Right lobe of liver (tissue), 4 donors: ENCODE measurements at regions not wholly inside any gene's neighbourhood (a gene's known extent, or its start where the extent isn't known, plus 50 kb on each side); places are given as distances from the start of the nearest gene placed in this dataset.

Source experiments
- POLR2A ChIP-seq: fragments of 450-650 bp; IDR thresholded peaks from one replicate; pipeline ENCODE4 v1.6.1; 2017; ENCODE audit warnings: antibody characterized with exemption, mild to moderate bottlenecking
- TF ChIP-seq, protein P1 (sequence below), 4 donors: fragments of 200-600 bp in 3 of 4; fragments of 450-650 bp in 1 of 4; IDR thresholded peaks; one replicate each; pipeline versions ENCODE4 v1.5.1 to v1.8.0; 2016 to 2022; ENCODE audit warnings: antibody characterized with exemption in 4 of 4, mild to moderate bottlenecking in 2 of 4
- donor health status: DM: no; HTN: no; CAD: no.
- donor health status: DM: no; HTN: no; CAD: no.
- donor health status: DM: no; HTN: yes; CAD: no.

DNA sequence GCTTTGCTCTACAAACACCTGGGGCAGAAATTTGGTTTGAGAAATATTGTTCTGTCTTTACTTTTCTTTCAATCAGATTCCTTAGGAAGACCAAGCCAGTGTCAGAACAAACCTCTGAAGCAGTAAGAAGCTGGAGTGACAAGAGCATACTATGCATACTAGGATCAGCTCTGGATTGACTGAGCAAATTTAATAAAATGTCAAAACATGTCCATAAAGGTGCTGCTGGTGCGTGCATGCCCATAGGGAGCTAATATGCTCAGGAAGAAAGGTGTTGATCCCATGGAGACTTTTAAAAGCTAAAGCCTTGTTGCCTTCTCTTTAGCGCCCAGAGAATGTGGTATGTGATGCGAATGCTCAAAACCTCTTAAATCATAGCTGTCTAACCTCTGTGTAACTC lies 1076.2 kb downstream of the NLGN4Y start:
- TF ChIP-seq POLR2A: no peak
- TF ChIP-seq, protein P1, sequence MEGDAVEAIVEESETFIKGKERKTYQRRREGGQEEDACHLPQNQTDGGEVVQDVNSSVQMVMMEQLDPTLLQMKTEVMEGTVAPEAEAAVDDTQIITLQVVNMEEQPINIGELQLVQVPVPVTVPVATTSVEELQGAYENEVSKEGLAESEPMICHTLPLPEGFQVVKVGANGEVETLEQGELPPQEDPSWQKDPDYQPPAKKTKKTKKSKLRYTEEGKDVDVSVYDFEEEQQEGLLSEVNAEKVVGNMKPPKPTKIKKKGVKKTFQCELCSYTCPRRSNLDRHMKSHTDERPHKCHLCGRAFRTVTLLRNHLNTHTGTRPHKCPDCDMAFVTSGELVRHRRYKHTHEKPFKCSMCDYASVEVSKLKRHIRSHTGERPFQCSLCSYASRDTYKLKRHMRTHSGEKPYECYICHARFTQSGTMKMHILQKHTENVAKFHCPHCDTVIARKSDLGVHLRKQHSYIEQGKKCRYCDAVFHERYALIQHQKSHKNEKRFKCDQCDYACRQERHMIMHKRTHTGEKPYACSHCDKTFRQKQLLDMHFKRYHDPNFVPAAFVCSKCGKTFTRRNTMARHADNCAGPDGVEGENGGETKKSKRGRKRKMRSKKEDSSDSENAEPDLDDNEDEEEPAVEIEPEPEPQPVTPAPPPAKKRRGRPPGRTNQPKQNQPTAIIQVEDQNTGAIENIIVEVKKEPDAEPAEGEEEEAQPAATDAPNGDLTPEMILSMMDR (IDR thresholded peaks at IDR 0.05): no peak
